ENCODE measurements at regions not wholly inside any gene's neighbourhood (a gene's known extent, or its start where the extent isn't known, plus 50 kb on each side); places are given as distances from the start of the nearest gene placed in this dataset.

GRCh38 chr3:5791558-5791957 lies 604.1 kb downstream of the EDEM1 start:
- CTCF ChIA-PET (ENCODE audit: partially characterized antibody), result no interaction called here
- DNase-seq, result no peak
- Histone ChIP-seq H3K27me3 (ENCODE audit: insufficient read depth, low read length) (no peaks in the 10 kb centered on the region), H3K27ac (ENCODE audit: low read depth, low read length) (no peak overlapping the region), H3K9me3 (ENCODE audit: control insufficient read depth in 1 of 2, low read length in 2 of 2) (no peaks in the 10 kb centered on the region), H3K4me3 (ENCODE audit: low read length in 2 of 2) (no peak overlapping the region), H3K4me1 (ENCODE audit: insufficient read depth, low read length) (no peaks in the 10 kb centered on the region), H3K36me3 (ENCODE audit: insufficient read depth, low read length) (no peaks in the 10 kb centered on the region)
- POLR2A ChIA-PET (ENCODE audit: partially characterized antibody), result no interaction called here
- no peaks in the 10 kb centered on the region for H3K27me3 Mint-ChIP-seq
- H3K4me3 Mint-ChIP-seq, result no peak overlapping the region
- intact Hi-C loops (cut with micrococcal nuclease), result no loop called here
- H3K27ac Mint-ChIP-seq, result no peak overlapping the region
- H3K4me1 Mint-ChIP-seq, result no peaks in the 10 kb centered on the region
- peaks cover 0 to 2% (median under 1%) of the 10 kb centered on the region in 8 donors for H3K9me3 Mint-ChIP-seq
- H3K36me3 Mint-ChIP-seq, result no peaks in the 10 kb centered on the region

DNA sequence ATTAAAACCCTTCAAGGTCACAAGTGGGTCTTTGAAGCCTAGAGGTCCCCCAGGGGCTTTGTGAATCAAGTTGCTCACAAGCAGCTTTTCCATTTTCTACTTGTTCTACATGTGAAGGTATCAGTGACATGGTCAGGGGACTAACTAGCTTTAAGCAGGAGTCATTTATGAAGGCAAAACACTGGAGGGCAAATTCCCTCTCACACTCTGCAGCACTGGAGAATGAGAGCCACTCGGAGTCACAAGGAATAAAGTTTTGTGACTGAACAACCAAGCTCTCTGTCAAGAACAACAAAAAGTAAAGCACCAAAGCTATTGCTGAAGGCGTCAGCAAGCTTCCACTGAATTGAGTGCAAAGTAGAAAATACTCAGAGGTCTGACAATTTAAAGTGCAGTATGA lies 609.0 kb downstream of the EDEM1 start:
- Histone ChIP-seq H3K4me1 (ENCODE audit: insufficient read depth, low read length) (no peaks in the 10 kb centered on the region), H3K27me3 (ENCODE audit: insufficient read depth, low read length) (no peaks in the 10 kb centered on the region), H3K9me3 (ENCODE audit: control insufficient read depth in 1 of 2, low read length in 2 of 2) (no peaks in the 10 kb centered on the region), H3K27ac (ENCODE audit: low read depth, low read length) (no peak overlapping the region), H3K36me3 (ENCODE audit: insufficient read depth, low read length) (no peaks in the 10 kb centered on the region), H3K4me3 (ENCODE audit: low read length in 2 of 2) (no peak overlapping the region)
- no peaks in the 10 kb centered on the region for H3K4me1 Mint-ChIP-seq
- no peak overlapping the region for H3K4me3 Mint-ChIP-seq
- no peak for DNase-seq
- POLR2A ChIA-PET (ENCODE audit: partially characterized antibody), result no interaction called here
- H3K27me3 Mint-ChIP-seq, result no peaks in the 10 kb centered on the region
- intact Hi-C loops (cut with micrococcal nuclease), result no loop called here
- no peak overlapping the region for H3K27ac Mint-ChIP-seq
- peaks cover 0 to 2% (median 0%) of the 10 kb centered on the region in 8 donors for H3K9me3 Mint-ChIP-seq
- CTCF ChIA-PET (ENCODE audit: partially characterized antibody), result no interaction called here
- no peaks in the 10 kb centered on the region for H3K36me3 Mint-ChIP-seq

- Histone ChIP-seq H3K4me3 (ENCODE audit: low read length in 2 of 2) (no peak overlapping the region), H3K27ac (ENCODE audit: low read depth, low read length) (no peak overlapping the region), H3K9me3 (ENCODE audit: control insufficient read depth in 1 of 2, low read length in 2 of 2) (no peaks in the 10 kb centered on the region), H3K36me3 (ENCODE audit: insufficient read depth, low read length) (no peaks in the 10 kb centered on the region), H3K4me1 (ENCODE audit: insufficient read depth, low read length) (no peaks in the 10 kb centered on the region), H3K27me3 (ENCODE audit: insufficient read depth, low read length) (no peaks in the 10 kb centered on the region)
- no peak overlapping the region for H3K4me3 Mint-ChIP-seq
- ChIA-PET POLR2A (ENCODE audit: partially characterized antibody) (no interaction called here), CTCF (ENCODE audit: partially characterized antibody) (no interaction called here)
- H3K27ac Mint-ChIP-seq, result no peak overlapping the region
- peaks cover 0 to 4% (median 0%) of the 10 kb centered on the region in 8 donors for H3K9me3 Mint-ChIP-seq
- H3K36me3 Mint-ChIP-seq, result no peaks in the 10 kb centered on the region
- DNase-seq, result no peak
- intact Hi-C loops (cut with micrococcal nuclease), result no loop called here
- H3K27me3 Mint-ChIP-seq, result no peaks in the 10 kb centered on the region
- no peaks in the 10 kb centered on the region for H3K4me1 Mint-ChIP-seq
Observed at GRCh38 chr3:5798809-5799208, 611.3 kb downstream of the EDEM1 start.

DNA sequence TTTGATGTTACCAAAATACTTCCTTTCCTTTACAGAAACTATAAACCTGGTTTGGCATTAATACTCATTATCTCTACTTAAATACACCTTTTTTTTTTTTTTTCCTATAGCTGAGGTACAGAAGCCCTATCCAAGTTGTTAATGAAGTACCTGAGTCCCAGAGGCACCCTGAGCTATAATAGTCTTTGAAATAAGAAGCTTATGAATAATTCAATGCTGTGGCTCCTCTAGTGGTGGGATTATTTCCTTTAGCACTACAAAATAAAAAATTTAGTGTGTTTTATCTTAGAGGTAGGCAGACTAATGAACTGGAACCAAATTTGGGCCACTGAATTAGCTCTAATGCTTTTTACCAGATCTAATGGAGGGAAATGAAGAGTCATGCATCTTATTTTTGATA lies 611.9 kb downstream of the EDEM1 start:
- Histone ChIP-seq H3K4me3 (ENCODE audit: low read length in 2 of 2) (no peak overlapping the region), H3K27me3 (ENCODE audit: insufficient read depth, low read length) (no peaks in the 10 kb centered on the region), H3K27ac (ENCODE audit: low read depth, low read length) (no peak overlapping the region), H3K9me3 (ENCODE audit: control insufficient read depth in 1 of 2, low read length in 2 of 2) (no peaks in the 10 kb centered on the region), H3K36me3 (ENCODE audit: insufficient read depth, low read length) (no peaks in the 10 kb centered on the region), H3K4me1 (ENCODE audit: insufficient read depth, low read length) (no peaks in the 10 kb centered on the region)
- Mint-ChIP-seq H3K4me3 (no peak overlapping the region), H3K36me3 (no peaks in the 10 kb centered on the region), H3K27me3 (no peaks in the 10 kb centered on the region), H3K9me3 (peaks cover 0 to 6% (median 3%) of the 10 kb centered on the region in 8 donors), H3K27ac (no peak overlapping the region), H3K4me1 (no peaks in the 10 kb centered on the region)
- intact Hi-C loops (cut with micrococcal nuclease), result no loop called here
- POLR2A ChIA-PET (ENCODE audit: partially characterized antibody), result no interaction called here
- CTCF ChIA-PET (ENCODE audit: partially characterized antibody), result no interaction called here
- no peak for DNase-seq

GRCh38 chr3:5800965-5801364 lies 613.5 kb downstream of the EDEM1 start:
- Histone ChIP-seq H3K27me3 (ENCODE audit: insufficient read depth, low read length) (no peaks in the 10 kb centered on the region), H3K4me3 (ENCODE audit: low read length in 2 of 2) (no peak overlapping the region), H3K36me3 (ENCODE audit: insufficient read depth, low read length) (no peaks in the 10 kb centered on the region), H3K27ac (ENCODE audit: low read depth, low read length) (no peak overlapping the region), H3K4me1 (ENCODE audit: insufficient read depth, low read length) (no peaks in the 10 kb centered on the region), H3K9me3 (ENCODE audit: control insufficient read depth in 1 of 2, low read length in 2 of 2) (no peaks in the 10 kb centered on the region)
- H3K27me3 Mint-ChIP-seq, result no peaks in the 10 kb centered on the region
- no peak overlapping the region for H3K27ac Mint-ChIP-seq
- H3K4me3 Mint-ChIP-seq, result no peak overlapping the region
- ChIA-PET POLR2A (ENCODE audit: partially characterized antibody) (no interaction called here), CTCF (ENCODE audit: partially characterized antibody) (no interaction called here)
- H3K9me3 Mint-ChIP-seq, result peaks cover 0 to 6% (median 3%) of the 10 kb centered on the region in 8 donors
- H3K36me3 Mint-ChIP-seq, result no peaks in the 10 kb centered on the region
- no peak for DNase-seq
- intact Hi-C loops (cut with micrococcal nuclease), result no loop called here
- H3K4me1 Mint-ChIP-seq, result no peaks in the 10 kb centered on the region

GRCh38 chr3:5806192-5806591 lies 618.7 kb downstream of the EDEM1 start:
- ChIA-PET POLR2A (ENCODE audit: partially characterized antibody) (no interaction called here), CTCF (ENCODE audit: partially characterized antibody) (no interaction called here)
- no peak overlapping the region for H3K4me3 Mint-ChIP-seq
- H3K4me3 ChIP-seq (ENCODE audit: low read length in 2 of 2), result no peak overlapping the region
- H3K4me1 ChIP-seq (ENCODE audit: insufficient read depth, low read length), result no peaks in the 10 kb centered on the region
- no peak for DNase-seq
- H3K9me3 ChIP-seq (ENCODE audit: control insufficient read depth in 1 of 2, low read length in 2 of 2), result no peaks in the 10 kb centered on the region
- no peaks in the 10 kb centered on the region for H3K4me1 Mint-ChIP-seq
- H3K36me3 Mint-ChIP-seq, result no peaks in the 10 kb centered on the region
- no peaks in the 10 kb centered on the region for H3K27me3 ChIP-seq (ENCODE audit: insufficient read depth, low read length)
- H3K27me3 Mint-ChIP-seq, result no peaks in the 10 kb centered on the region
- intact Hi-C loops (cut with micrococcal nuclease), result no loop called here
- H3K9me3 Mint-ChIP-seq, result peaks cover 0 to 6% (median 3%) of the 10 kb centered on the region in 8 donors
- no peak overlapping the region for H3K27ac Mint-ChIP-seq
- H3K36me3 ChIP-seq (ENCODE audit: insufficient read depth, low read length), result no peaks in the 10 kb centered on the region
- H3K27ac ChIP-seq (ENCODE audit: low read depth, low read length), result no peak overlapping the region

DNA sequence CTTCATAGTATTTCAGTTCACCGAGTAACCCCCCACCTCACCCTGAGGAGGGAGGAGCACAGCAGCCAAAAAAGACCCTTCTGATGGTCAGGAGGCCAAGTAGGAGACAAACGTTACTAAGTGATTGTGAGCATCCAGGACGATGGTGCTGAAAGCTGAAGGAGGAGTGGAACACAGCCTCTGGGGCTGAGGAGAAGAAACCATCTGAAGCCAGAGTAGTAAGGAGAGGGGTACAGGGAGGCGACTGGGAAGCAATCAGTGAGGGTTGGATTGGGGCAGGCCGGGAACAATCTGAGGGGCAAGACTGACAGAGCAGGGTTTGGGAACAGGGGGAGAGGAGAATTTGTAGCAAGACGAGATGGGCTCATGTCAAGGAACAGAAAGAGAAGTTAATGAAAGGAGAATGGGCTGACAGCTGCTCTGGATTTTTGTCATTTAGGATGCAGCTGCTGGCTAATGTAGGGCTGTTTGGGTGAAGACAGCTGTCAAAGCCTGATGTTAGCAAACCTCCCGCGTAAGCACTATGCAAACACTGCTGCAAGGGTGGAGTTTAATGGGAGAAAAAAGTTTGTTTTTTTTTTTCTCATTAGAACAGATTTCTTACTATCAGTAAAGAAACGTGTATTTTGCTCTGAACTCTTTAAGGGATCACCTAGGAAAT lies 622.2 kb downstream of the EDEM1 start:
- no peaks in the 10 kb centered on the region for H3K27me3 Mint-ChIP-seq
- ChIA-PET POLR2A (ENCODE audit: partially characterized antibody) (no interaction called here), CTCF (ENCODE audit: partially characterized antibody) (no interaction called here)
- H3K27ac Mint-ChIP-seq, result no peak overlapping the region
- intact Hi-C loops (cut with micrococcal nuclease), result no loop called here
- no peak overlapping the region for H3K4me3 Mint-ChIP-seq
- H3K4me3 ChIP-seq (ENCODE audit: low read length in 2 of 2), result no peak overlapping the region
- no peaks in the 10 kb centered on the region for H3K9me3 ChIP-seq (ENCODE audit: control insufficient read depth in 1 of 2, low read length in 2 of 2)
- no peaks in the 10 kb centered on the region for H3K4me1 Mint-ChIP-seq
- DNase-seq, result no peak
- no peaks in the 10 kb centered on the region for H3K36me3 Mint-ChIP-seq
- no peaks in the 10 kb centered on the region for H3K27me3 ChIP-seq (ENCODE audit: insufficient read depth, low read length)
- no peaks in the 10 kb centered on the region for H3K4me1 ChIP-seq (ENCODE audit: insufficient read depth, low read length)
- H3K27ac ChIP-seq (ENCODE audit: low read depth, low read length), result no peak overlapping the region
- no peaks in the 10 kb centered on the region for H3K36me3 ChIP-seq (ENCODE audit: insufficient read depth, low read length)
- H3K9me3 Mint-ChIP-seq, result peaks cover 0 to 4% (median 1%) of the 10 kb centered on the region in 8 donors

DNA sequence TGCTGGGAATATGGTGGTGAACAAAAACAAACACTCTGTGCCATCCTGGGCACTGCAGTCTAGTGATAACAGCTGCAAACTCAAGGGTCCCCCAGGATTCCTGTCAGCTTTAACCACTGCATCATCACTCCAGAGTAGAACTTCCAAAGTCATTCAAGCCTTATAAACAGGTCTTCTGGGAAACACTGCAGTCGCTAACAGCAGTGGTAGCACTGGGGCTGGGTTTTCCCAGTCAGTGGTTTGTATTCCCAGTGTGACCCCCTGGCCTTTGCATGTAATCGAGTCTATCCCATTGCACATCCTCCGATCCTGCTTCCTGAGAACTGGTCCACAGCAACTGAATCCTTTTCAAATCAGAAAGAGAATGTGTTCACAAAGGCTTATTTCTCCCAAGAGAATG lies 623.5 kb downstream of the EDEM1 start:
- no peaks in the 10 kb centered on the region for H3K4me1 ChIP-seq (ENCODE audit: insufficient read depth, low read length)
- Mint-ChIP-seq H3K27ac (no peak overlapping the region), H3K36me3 (no peaks in the 10 kb centered on the region), H3K27me3 (no peaks in the 10 kb centered on the region), H3K9me3 (peaks cover 0 to 4% (median 1%) of the 10 kb centered on the region in 8 donors), H3K4me1 (no peaks in the 10 kb centered on the region), H3K4me3 (no peak overlapping the region)
- no peaks in the 10 kb centered on the region for H3K9me3 ChIP-seq (ENCODE audit: control insufficient read depth in 1 of 2, low read length in 2 of 2)
- no peaks in the 10 kb centered on the region for H3K36me3 ChIP-seq (ENCODE audit: insufficient read depth, low read length)
- H3K27ac ChIP-seq (ENCODE audit: low read depth, low read length), result no peak overlapping the region
- ChIA-PET CTCF (ENCODE audit: partially characterized antibody) (no interaction called here), POLR2A (ENCODE audit: partially characterized antibody) (no interaction called here)
- DNase-seq, result no peak
- no peak overlapping the region for H3K4me3 ChIP-seq (ENCODE audit: low read length in 2 of 2)
- no peaks in the 10 kb centered on the region for H3K27me3 ChIP-seq (ENCODE audit: insufficient read depth, low read length)
- intact Hi-C loops (cut with micrococcal nuclease), result no loop called here

Measured in CD4-positive, alpha-beta memory T cell (primary cell).